ENCODE measurements at regions not wholly inside any gene's neighbourhood (a gene's known extent, or its start where the extent isn't known, plus 50 kb on each side); places are given as distances from the start of the nearest gene placed in this dataset.

- H3K4me2 ChIP-seq (ENCODE audit: insufficient read depth, low read length), result no peak overlapping the region
- H3K4me3 ChIP-seq, result no peak overlapping the region
- intact Hi-C loops (cut with micrococcal nuclease), result no loop called here
- in situ Hi-C loops (cut with MboI), result no loop called here
- ATAC-seq (no peak), DNase-seq (ENCODE audit: extremely low read depth in 1 of 4, low spot score in 3 of 4) (no peak), FAIRE-seq (no peak)
- H3K9me1 ChIP-seq (ENCODE audit: control insufficient read depth, insufficient read depth, low read length), result no peaks in the 10 kb centered on the region
- H3K79me2 ChIP-seq (ENCODE audit: control insufficient read depth, insufficient read depth, low read length), result no peaks in the 10 kb centered on the region
- H3K9me3 ChIP-seq (replicated peaks; ENCODE audit: control insufficient read depth, insufficient read depth, low read depth, low read length), result no peaks in the 10 kb centered on the region
- no peak overlapping the region for H3K27ac ChIP-seq (ENCODE audit: extremely low read depth, low read depth, low read length)
- no peaks in the 10 kb centered on the region for H3K36me3 ChIP-seq (ENCODE audit: control insufficient read depth, insufficient read depth, low read length)
- TF ChIP-seq RAD21 (CRISPR knock-in tag; conservative IDR thresholded peaks at IDR 0.05 in 1 of 2, IDR thresholded peaks at IDR 0.05 in 1 of 2) (no peak), ARID1B (IDR thresholded peaks at IDR 0.05) (no peak)
- TF ChIP-seq, protein P1, sequence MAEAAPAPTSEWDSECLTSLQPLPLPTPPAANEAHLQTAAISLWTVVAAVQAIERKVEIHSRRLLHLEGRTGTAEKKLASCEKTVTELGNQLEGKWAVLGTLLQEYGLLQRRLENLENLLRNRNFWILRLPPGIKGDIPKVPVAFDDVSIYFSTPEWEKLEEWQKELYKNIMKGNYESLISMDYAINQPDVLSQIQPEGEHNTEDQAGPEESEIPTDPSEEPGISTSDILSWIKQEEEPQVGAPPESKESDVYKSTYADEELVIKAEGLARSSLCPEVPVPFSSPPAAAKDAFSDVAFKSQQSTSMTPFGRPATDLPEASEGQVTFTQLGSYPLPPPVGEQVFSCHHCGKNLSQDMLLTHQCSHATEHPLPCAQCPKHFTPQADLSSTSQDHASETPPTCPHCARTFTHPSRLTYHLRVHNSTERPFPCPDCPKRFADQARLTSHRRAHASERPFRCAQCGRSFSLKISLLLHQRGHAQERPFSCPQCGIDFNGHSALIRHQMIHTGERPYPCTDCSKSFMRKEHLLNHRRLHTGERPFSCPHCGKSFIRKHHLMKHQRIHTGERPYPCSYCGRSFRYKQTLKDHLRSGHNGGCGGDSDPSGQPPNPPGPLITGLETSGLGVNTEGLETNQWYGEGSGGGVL (CRISPR knock-in tag; IDR thresholded peaks at IDR 0.05), result no peak
- no peaks in the 10 kb centered on the region for H3K4me1 ChIP-seq (replicated peaks in 1 of 2; ENCODE audit: control insufficient read depth in 2 of 2, insufficient read depth in 2 of 2, low read length in 2 of 2)
- no TSS peak for BruUV-seq (replicated peaks)
- no peaks in the 10 kb centered on the region for H4K20me1 ChIP-seq (replicated peaks; ENCODE audit: control insufficient read depth, insufficient read depth, low read length)
- H3K27me3 ChIP-seq (ENCODE audit: control insufficient read depth in 2 of 2, insufficient read depth in 2 of 2, low read length in 2 of 2), result no peaks in the 10 kb centered on the region
- POLR2A ChIA-PET, result no interaction called here
- H3K9ac ChIP-seq (ENCODE audit: insufficient read depth in 1 of 2, low read depth in 2 of 2, low read length in 2 of 2), result no peak overlapping the region
- CTCF ChIA-PET (ENCODE audit: low intra/inter-chr PET ratio), result no interaction called here
- WGBS (ENCODE audit: insufficient coverage, low coverage, missing lambda C conversion rate), result 6% methylated on average over 4 of the region's 4 CpGs
- no peak overlapping the region for H2AFZ ChIP-seq (ENCODE audit: low read depth, low read length)
Measured at GRCh38 chr9:86828631-86829030, 118.7 kb downstream of the GAS1 start.

- H3K4me2 ChIP-seq (ENCODE audit: insufficient read depth, low read length), result no peak overlapping the region
- H3K27ac ChIP-seq (ENCODE audit: extremely low read depth, low read depth, low read length), result no peak overlapping the region
- no peak overlapping the region for H3K9ac ChIP-seq (ENCODE audit: insufficient read depth in 1 of 2, low read depth in 2 of 2, low read length in 2 of 2)
- BruUV-seq (replicated peaks), result no TSS peak
- ATAC-seq (no peak), DNase-seq (ENCODE audit: extremely low read depth in 1 of 4, low spot score in 3 of 4) (no peak), FAIRE-seq (no peak)
- H3K36me3 ChIP-seq (ENCODE audit: control insufficient read depth, insufficient read depth, low read length), result no peaks in the 10 kb centered on the region
- CTCF ChIA-PET (ENCODE audit: low intra/inter-chr PET ratio), result no interaction called here
- H2AFZ ChIP-seq (ENCODE audit: low read depth, low read length), result no peak overlapping the region
- WGBS (ENCODE audit: insufficient coverage, low coverage, missing lambda C conversion rate), result 0% methylated on average over 1 of the region's 1 CpG
- H3K9me3 ChIP-seq (replicated peaks; ENCODE audit: control insufficient read depth, insufficient read depth, low read depth, low read length), result no peaks in the 10 kb centered on the region
- POLR2A ChIA-PET, result no interaction called here
- in situ Hi-C loops (cut with MboI) (no loop called here), intact Hi-C loops (cut with micrococcal nuclease) (no loop called here)
- no peaks in the 10 kb centered on the region for H4K20me1 ChIP-seq (replicated peaks; ENCODE audit: control insufficient read depth, insufficient read depth, low read length)
- no peak overlapping the region for H3K4me3 ChIP-seq
- H3K27me3 ChIP-seq (ENCODE audit: control insufficient read depth in 2 of 2, insufficient read depth in 2 of 2, low read length in 2 of 2), result no peaks in the 10 kb centered on the region
- no peaks in the 10 kb centered on the region for H3K9me1 ChIP-seq (ENCODE audit: control insufficient read depth, insufficient read depth, low read length)
- no peaks in the 10 kb centered on the region for H3K4me1 ChIP-seq (replicated peaks in 1 of 2; ENCODE audit: control insufficient read depth in 2 of 2, insufficient read depth in 2 of 2, low read length in 2 of 2)
- H3K79me2 ChIP-seq (ENCODE audit: control insufficient read depth, insufficient read depth, low read length), result no peaks in the 10 kb centered on the region
- TF ChIP-seq C11orf30 (IDR thresholded peaks at IDR 0.05; ENCODE audit: low read depth) (no peak), PHF8 (IDR thresholded peaks at IDR 0.05; ENCODE audit: borderline replicate concordance, low read length) (no peak), SRSF9 (IDR thresholded peaks at IDR 0.05; ENCODE audit: borderline replicate concordance, low read depth, low read length) (no peak), CHD2 (IDR thresholded peaks at IDR 0.05; ENCODE audit: low read depth, low read length) (no peak), MEF2D (tag; conservative IDR thresholded peaks at IDR 0.05; ENCODE audit: low read depth) (no peak), RBM15 (IDR thresholded peaks at IDR 0.05; ENCODE audit: insufficient read depth, low read length) (no peak), SAFB (IDR thresholded peaks at IDR 0.05; ENCODE audit: borderline replicate concordance, low read depth, low read length) (no peak), U2AF2 (optimal IDR thresholded peaks at IDR 0.05; ENCODE audit: low read depth, low read length) (no peak)
- TF ChIP-seq, protein P2, sequence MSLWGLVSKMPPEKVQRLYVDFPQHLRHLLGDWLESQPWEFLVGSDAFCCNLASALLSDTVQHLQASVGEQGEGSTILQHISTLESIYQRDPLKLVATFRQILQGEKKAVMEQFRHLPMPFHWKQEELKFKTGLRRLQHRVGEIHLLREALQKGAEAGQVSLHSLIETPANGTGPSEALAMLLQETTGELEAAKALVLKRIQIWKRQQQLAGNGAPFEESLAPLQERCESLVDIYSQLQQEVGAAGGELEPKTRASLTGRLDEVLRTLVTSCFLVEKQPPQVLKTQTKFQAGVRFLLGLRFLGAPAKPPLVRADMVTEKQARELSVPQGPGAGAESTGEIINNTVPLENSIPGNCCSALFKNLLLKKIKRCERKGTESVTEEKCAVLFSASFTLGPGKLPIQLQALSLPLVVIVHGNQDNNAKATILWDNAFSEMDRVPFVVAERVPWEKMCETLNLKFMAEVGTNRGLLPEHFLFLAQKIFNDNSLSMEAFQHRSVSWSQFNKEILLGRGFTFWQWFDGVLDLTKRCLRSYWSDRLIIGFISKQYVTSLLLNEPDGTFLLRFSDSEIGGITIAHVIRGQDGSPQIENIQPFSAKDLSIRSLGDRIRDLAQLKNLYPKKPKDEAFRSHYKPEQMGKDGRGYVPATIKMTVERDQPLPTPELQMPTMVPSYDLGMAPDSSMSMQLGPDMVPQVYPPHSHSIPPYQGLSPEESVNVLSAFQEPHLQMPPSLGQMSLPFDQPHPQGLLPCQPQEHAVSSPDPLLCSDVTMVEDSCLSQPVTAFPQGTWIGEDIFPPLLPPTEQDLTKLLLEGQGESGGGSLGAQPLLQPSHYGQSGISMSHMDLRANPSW (CRISPR knock-in tag; IDR thresholded peaks at IDR 0.05), result no peak
Measured at GRCh38 chr9:86827893-86828292, 119.4 kb downstream of the GAS1 start.

Data from K562 (cell line).